Inflammatory macrophage treated with lipopolysaccharide for 4 hours (primary cell): ENCODE measurements at regions not wholly inside any gene's neighbourhood (a gene's known extent, or its start where the extent isn't known, plus 50 kb on each side); places are given as distances from the start of the nearest gene placed in this dataset.

Experiments
- DNase-seq: peaks from one replicate; pipeline ENCODE4 v3.0.0-alpha.2; 2020

DNA sequence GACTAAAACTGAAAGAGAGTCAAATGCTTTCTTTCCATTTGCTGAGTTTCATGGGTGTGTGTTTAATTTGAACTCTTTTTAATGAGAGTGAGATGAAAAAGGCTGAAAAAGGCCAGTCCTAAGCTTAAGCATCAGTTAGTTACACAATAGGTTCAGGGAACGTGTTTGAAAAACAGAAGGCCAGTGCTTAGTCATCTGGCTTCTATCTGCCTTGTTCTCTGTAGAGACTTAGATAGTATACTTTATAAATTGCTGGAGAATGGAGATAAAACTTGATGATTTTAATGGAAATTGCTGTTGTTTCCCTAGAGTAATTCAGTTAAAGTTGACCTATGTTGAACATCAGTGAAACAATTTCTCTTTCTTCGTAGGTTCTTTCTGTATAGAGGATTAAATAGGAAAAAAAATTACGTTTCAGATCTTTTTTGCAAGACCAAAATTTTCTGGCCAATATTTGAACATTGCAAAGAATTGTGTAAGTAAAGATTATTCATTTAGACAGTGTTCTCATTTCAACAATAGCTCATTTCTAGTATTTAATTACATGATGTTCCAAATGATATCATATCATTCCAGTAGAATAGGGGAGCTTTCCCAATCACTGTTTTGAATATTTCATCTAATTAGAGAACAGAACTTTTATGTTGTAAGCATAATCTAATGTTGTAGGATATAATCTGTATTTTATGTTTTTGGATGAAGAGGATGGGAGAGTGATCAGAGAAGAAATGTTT is 1088.8 kb downstream of the ADGRL3 start:
- no peak for DNase-seq

DNA sequence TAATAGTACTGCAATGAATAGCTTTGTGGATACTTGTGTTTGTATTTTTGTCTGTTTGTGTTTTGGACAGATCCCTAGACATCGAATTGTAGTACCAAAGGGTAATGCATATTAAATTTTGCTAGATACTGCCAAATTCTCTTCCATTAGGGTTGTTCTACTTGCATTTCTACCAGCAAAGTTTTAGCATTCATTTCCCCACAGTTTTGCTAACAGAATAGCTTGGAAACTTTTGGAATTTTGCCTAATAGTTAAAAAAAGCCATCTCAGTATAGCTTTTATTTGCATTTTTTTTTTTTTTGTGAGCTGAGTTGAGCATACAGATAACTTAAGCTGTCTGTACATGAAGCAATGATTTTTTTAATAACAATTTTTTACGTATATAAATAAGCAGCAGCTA is 1084.9 kb downstream of the ADGRL3 start:
- no peak for DNase-seq

DNA sequence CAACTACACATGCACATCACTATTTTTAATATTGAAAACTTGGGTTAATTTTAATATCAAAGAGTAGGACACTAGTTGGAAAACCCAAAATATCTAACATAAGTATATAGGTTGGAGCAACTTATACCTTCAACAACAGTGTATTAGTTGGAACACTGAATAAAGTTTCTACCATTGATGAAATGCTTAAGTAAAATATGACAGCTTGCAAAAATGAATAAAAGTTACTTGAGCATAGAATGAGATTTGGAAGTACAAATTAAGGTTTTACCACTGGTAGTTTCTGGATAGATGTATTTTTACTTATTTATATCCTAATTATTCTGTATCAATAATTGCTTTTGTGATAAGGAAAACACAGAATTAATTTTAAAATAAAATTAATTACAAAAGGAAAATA is 1079.6 kb downstream of the ADGRL3 start:
- DNase-seq: no peak

DNA sequence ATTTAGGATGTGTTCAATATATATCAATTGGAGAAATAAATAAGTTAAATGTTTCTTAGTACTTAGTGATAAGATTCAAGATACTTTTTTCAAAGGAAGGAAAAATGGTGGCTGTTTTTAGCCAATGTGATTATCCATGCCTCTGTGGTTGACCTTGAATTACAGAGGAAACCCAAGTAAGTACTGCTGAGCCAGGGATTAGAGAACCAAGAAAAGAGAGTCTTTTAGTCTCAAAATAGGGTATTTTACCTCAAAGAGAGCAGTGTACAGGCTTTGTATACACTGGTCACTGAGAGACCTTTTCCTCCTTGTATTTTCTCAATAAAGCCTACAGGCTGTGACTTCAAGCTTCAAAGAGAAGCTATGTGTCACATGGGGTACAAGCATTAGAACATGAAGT is 1075.3 kb downstream of the ADGRL3 start:
- no peak for DNase-seq

DNA sequence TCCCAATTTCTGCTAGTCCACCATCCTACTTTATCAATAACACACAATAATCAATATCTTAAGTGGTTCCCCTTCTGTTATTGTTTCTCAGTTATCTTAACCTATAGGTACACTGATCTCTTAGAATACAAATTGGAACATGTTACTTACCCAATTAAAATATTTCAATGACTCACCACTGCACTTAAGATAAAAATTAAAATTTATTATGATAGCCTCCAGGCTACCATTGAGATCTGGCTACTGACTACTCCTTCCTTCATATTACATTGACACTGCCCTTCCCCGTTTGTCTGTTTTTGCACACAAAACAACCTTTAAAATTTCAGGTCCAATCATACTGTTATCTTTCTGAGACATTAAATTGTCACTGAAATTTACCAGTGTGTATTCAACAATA is 1074.7 kb downstream of the ADGRL3 start:
- no peak for DNase-seq

DNA sequence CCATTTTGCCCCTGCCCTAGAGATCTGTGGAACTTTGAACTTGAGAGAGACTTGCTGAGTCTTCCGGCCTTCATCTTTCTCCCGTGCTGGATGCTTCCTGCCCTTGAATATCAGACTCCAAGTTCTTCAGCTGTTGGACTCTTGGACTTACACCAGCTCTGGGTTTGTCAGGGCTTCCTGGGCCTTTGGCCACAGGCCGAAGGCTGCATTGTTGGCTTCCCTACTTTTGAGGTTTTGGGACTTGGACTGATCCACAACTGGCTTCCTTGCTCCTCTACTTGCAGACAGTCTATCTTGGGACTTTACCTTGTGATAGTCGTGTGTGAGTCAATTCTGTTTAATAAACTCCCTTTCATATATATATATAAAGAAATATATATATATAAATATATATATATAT is 1071.0 kb downstream of the ADGRL3 start:
- DNase-seq: no peak

DNA sequence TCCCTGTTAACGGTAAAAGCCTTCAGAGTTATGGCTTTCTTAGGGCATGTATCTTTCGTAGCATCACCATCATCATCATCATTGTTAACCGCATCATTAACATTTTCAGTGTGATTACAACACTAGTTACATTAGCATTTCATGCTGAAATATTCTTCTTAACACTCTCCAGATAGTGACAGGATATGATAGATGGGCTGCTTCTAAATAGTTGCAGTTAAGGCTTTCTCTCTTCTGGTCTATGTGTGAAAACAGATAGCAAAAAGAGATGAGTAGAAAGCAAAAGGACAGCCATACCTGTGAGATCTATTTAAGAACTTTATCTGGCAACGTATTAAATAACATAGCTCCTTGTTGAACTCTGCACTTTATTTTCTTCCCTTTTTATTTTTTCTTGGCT is 1069.8 kb downstream of the ADGRL3 start:
- no peak for DNase-seq

DNA sequence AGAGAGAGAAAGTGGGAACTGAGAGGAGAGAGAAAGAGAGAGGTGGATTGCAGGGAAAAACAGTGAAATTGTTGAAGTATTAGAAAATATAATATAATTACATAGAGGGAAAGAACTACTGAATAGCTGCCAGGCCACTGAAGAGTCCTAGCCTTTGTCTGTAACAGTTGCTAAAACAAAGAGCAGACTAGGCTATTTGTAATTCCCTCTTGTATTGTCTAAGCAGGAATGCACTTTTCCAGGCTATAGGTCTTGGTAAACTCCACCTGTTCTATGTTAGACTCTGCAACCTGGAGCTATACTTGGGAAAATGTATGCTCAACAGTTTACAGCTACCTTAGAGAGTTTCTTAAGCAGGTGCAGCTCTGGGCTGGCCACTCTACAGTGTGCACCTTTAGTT is 1063.3 kb downstream of the ADGRL3 start:
- DNase-seq: no peak

DNA sequence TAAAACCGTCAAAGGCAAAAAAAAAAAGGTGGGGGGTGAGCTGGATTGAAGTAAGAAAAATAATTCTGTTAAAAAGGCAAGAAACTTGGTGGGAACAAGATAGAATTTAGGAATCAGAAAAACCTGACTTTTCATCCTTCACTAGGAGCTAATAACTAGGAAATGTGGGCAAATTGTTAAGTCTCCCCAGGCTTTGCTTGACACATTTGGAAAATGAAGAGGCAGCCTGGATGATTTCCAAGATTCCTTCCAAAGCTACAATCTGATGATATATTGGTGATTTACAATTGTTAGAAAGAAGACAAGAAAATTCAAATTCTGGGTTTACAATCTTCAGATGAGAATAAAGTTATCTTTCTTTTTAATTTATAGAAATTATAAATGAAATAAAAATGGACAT is 1062.5 kb downstream of the ADGRL3 start:
- DNase-seq: no peak

DNA sequence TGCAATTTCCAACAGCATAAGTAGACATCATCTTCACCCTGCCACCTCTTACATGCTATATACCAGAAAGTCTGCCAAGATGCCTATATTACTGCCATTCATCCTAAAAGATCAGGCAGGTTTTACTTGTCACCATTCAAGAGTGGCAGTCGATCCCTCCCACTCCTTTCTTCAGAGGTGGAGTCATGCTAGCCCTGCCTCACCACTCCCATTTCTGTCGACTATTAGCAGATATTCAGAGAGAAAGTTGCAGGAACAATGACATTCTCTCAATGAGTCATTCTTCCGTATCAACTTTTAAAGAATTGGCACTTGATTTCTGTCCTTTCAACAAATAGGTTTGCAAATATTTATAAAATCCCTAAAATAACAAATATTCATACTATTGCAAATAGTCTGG is 1060.1 kb downstream of the ADGRL3 start:
- DNase-seq: no peak

DNA sequence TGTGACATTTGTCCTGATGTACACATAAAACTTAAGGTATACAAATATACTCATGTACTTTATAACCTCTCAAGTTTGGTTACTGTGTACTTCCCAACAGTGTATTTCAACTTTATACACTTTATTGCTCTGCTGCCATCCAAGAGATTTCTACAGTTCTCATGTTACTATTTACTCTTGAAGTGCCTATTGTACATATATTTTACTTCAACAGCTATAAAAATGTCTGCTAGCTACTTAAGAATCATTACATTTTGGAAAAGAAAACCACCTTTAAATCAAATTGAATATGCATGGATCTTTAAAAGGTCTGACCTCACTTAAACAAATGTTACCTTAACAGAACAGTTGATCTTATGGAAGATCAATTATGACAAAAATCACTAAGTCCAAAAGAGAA is 1056.4 kb downstream of the ADGRL3 start:
- no peak for DNase-seq

DNA sequence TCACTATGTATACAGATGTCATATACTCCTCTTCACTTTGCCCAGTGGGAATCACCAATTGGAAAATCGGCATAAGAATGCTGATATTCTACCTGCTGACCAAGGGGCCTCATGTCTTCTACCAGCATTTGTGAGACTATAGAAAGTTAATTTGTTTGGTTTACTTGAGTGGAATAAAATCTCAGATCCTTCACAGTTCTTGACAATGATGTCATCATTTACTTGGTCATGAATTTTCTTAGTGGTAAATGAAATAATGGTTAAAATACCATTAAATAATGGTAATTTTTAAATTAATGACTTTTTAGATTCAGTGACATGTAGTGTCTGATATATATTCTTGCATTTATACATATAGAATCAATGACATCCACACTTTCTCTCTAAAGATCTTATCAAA is 1052.6 kb downstream of the ADGRL3 start:
- no peak for DNase-seq

DNA sequence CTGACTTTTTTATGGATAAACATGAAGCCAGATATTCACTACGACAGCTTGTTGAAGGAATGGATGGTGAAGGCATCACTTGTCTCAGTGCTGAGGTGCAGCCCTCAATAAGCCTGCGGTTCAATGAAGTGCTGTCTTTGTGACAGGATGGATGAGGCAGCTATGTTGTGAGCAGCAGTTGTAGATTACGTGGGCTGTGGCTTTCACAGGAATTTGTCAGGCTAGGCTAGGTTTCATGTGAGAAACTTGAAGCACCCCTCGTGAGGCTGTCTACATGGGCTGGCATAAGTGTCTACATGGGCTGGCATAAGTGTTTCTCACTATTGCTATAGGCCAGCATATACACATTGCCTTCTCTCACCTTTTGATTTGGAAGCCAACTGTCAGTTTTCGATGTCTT is 1050.0 kb downstream of the ADGRL3 start:
- no peak for DNase-seq

DNA sequence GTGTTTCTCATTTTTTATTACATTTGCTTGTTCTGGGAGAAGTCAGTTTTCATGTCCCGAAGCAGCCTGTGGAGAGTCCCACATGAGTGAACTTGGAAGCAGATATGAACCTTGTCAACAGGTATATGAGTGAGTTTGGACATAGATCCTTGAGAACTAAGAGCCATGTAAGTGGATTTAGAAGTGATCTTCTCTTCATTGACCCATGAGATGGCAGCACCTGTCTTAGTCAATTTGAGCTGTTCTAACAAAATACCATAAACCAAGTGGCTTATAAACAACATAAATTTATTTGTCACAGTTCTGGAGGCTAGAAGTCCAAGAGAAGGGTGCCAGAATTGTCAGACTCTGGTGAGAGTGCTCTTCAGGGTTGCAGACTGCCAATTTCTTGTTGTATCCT is 1043.8 kb downstream of the ADGRL3 start:
- DNase-seq: no peak

DNA sequence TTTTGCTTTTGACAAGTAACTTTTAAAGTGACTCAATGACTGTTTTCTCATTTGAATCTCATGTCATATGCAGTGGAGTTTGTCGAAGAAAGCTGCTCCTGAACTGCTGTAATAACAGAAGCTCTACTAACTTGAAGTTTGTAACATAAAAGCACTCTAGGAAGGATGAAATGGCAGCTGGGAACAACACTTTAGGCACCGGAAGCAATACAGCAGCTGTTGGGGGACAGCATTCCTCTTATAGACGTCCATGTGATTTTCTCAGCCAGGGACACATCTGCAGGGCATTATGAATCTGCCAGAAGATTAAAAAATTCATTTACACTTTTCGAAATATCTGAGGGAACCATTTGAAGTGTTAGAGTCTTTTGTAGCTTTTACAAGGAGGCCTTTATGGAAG is 1035.8 kb downstream of the ADGRL3 start:
- DNase-seq: no peak

DNA sequence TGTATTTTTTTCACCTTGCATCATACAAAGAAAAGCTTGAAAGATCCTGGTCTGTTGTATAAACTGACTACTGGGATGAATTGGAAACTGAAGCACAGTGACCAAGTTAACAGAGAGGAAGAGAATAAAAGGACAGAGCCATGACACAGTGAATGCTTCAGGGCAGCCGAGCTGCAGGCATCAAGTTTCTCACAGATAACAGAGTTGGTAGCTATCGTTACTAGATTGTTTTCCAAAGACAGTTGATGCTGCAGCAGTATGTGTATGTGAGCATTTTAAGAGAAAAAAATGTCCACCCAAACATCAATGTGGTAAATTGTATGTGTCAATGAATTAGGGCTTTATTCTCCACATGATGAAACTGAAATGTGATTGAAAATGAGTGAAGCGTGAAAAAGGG is 1032.7 kb downstream of the ADGRL3 start:
- no peak for DNase-seq

DNA sequence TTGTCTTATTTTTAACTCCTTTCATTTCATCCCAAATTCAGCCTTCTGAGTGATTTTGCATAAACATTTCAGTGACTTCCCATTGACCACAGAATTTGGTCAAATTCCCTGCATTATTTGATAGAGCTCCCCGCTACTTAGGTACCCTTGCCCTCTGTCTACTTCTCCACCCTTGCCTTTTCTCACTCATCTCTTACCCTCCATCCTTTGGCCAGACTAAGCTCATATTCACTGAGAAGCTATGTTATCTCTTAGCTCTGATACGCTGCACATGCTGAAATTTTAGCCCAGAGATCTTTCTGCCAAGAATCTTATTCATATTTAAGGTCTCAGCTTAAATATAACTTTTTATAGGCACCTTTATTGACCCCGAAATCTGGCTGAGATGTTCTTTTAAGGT is 1031.9 kb downstream of the ADGRL3 start:
- DNase-seq: no peak

DNA sequence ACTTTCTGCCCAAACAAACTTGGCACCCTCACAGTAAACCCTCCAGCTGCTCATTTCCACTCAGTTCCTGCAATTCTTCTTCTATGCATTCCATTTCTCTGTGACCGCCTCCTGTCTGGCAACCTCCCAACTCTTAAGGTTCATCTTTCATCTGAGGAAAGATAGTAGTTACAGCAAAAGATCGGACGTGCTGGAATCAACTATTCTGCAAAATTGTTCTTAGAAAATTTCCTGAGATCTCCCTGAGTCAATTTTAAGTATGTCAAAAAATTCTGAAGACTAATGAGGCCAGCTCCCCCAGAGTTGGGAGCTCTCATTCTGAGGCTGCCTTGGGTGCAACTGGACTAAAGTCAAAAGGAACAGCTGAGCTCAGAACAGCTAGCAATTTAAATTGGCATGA is 1026.0 kb downstream of the ADGRL3 start:
- DNase-seq: no peak

DNA sequence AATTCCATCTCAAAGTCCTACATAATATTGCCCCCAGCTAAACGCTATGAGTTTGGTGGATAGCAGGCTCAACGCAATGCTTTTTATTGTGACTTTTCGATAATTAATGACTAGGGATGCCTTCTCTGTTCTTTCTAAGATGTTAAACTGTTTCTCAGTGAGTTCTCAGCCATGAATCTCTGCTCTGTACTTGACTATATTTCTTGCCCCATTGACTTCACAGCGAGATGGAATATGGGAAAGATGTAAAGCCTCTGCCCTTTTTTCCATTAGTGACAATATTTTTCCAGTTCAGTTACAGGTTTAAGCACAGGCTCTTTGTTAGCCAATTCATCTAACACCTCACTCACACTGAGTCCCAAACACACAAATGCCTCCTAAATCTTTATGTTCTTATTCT is 1022.0 kb downstream of the ADGRL3 start:
- no peak for DNase-seq

DNA sequence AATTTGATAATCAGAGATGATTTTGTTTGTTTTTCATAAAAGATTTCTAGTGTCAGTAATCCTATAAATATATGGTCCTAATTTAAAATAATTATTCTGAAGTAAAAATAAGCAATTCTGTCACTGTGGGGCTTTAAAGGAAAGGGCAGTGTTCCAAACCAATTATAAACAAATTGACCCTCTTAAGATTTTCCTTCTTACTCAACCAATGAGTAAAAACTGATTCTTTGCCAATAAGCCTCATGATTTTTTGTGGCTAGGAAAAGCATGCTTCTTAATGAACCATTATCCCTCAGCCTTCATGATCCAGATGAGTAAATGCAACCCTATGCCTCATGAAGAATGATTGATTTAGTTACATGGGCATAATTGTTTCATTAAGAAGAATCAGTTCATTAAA is 1010.4 kb downstream of the ADGRL3 start:
- DNase-seq: no peak

DNA sequence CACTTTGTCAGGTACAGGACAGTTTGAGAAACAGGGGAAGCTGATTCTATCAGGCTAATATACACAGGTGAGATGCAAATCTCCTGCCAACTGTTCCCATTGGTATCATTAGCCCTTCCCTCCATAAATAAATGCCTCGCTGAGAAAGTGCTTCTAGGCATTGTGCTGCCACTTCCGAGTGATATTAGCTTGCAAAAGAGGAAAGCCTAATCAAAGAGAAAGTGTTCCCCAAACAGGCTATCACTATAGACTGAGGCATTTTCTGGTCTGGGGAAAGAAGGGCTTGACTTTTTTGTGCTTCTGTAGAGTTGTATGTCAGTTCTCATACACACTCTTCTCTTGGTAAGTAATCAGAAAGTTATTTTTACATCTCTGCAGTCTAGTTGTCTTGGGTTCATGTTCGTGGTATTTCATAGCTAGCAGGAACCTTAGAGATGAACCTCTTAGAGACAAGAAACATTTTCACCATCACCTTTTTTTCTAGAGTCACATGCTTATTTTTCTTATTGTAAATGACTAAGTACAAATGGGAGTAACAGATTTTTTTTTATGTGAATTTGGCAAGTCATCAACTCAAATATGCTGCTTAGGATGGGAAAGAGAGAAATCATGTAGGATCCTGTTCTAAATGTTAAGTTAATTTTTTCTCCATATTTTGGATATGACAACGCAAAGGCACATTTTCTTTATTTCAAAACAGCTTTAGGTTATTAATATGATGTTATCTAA is 1009.8 kb downstream of the ADGRL3 start:
- no peak for DNase-seq

DNA sequence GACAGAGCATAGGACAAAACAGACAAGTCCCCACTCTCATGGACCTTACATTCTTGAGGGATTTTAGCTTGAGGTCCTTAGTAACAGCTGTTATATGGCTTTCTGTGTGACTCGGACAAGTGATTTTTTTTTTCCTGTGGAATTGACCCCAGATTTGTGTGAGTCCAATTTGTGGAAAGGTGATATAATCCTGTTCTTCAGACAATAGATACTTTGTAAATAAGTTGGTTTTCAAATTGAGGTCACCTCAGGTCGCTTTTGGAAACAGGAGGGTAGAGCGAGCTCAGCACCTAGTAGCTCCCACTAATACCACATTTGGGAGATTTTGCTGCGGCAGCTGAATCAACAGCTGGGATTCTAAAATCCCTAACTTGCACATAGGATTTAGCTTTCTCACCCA is 1008.8 kb downstream of the ADGRL3 start:
- no peak for DNase-seq

DNA sequence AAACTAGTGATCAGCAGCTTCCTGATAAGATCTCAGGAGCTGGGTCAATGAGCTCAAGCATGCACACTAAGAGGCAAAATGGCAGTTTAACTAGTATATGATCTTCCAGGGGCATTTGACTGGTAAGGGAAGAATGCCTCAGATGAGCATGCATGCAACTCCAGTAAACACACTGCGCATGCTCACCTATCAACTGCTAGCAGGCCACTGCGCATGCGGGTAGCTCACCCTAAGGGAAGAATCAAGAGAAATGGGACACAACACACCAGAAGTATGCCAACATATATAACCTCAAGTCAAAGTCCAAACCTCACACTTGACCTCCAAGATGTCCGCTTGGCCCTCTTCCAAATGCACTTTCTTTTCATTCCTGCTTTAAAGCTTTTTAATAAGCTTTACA is 1004.0 kb downstream of the ADGRL3 start:
- DNase-seq: no peak

DNA sequence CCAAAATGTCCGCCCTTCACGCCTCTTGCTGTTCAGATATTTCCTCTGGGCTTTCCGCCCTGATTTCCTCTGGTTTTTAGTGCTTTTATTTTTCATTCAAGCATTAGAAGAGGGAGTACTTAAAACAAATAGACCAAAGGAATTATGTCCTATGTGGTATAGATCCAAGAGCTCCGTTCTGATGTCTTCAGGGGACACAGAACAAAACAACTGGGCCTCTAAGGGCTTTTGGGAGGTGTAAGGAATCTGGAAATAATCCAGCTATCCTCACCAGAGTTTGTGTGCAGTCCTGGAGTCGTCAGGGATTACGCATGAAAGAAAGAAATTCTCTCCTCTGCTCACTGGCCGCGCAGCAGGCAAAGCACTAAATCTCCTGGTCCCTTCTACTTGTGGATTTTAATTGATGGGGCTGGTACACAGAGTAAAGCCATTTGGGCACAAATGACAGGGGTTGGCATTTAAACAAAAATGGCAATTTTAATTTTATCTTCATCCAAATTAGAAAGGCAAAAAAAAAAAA is 999.2 kb downstream of the ADGRL3 start:
- DNase-seq: no peak

DNA sequence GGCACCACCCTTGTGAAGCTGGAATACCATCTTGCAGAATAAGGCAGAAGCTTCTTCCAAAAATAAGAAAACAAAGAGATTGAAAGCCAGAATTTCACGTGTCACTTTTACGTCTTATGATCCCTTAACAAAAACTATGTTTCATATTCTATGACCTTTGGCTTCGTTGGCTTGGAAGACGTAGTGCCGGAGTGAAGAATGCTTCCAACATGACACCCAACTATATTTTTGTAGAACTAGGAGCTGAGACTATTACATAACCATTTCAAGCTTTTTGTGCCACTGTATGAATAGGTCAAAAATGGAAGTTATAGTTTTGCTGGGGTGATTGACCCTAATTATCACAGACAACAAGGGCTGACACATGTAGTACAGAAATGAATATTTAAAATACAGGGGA is 996.2 kb downstream of the ADGRL3 start:
- DNase-seq: no peak
